GM20431 (cell line): ENCODE measurements at regions not wholly inside any gene's neighbourhood (a gene's known extent, or its start where the extent isn't known, plus 50 kb on each side); places are given as distances from the start of the nearest gene placed in this dataset.
"Not testable (repeated sequence)": the region's sequence is repeated elsewhere in the genome, so short reads cannot be mapped to it uniquely, and the experiment has no call there.

Experiments
- in situ Hi-C: fragments of 300-500 bp; cut with MseI, MboI; formaldehyde crosslinking; loops from one replicate; pipeline ENCODE4 v1.15.0; 2020; ENCODE audit warnings: low sequenced_read_pairs; ENCODE audit not compliant: unreplicated experiment

DNA sequence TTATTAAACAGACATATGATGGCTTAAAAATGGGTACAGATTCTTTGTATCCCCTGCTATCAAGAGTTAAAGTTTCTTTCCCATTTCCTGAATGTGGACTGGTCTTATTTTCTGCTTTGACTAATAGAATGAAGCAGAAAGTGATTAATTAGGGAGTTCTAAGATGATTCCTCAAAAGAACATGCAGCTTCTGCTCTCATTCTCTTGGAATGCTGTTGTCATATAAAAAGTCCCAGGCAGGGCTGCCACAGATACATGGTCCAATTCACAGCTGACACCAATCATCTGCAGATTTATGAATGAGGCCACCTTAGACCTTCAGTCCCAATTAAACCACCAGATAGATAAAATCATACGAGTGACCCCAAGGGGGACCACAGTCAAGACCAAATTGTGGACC lies 844.5 kb upstream of the RAG2 start:
- in situ Hi-C loops, result no loop called here

DNA sequence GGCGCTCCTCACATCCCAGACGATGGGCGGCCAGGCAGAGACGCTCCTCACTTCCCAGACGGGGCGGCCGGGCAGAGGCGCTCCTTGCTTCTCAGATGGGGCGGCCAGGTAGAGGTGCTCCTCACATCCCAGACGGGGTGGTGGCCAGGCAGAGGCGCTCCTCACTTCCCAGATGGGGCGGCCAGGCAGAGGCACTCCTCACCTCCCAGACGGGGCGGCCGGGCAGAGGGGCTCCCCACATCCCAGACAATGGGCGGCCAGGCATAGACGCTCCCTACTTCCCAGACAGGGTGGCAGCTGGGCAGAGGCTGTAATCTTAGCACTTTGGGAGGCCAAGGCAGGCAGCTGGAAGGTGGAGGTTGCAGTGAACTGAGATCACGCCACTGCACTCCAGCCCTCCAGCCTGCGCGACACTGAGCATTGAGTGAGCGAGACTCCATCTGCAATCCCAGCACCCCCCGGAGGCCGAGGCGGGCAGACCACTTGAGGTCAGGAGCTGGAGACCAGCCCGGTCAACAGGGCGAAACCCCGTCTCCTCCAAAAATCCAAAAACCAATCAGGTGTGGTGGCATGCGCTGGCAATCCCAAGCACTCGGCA lies 833.7 kb upstream of the RAG2 start:
- in situ Hi-C loops, result not testable (repeated sequence)

DNA sequence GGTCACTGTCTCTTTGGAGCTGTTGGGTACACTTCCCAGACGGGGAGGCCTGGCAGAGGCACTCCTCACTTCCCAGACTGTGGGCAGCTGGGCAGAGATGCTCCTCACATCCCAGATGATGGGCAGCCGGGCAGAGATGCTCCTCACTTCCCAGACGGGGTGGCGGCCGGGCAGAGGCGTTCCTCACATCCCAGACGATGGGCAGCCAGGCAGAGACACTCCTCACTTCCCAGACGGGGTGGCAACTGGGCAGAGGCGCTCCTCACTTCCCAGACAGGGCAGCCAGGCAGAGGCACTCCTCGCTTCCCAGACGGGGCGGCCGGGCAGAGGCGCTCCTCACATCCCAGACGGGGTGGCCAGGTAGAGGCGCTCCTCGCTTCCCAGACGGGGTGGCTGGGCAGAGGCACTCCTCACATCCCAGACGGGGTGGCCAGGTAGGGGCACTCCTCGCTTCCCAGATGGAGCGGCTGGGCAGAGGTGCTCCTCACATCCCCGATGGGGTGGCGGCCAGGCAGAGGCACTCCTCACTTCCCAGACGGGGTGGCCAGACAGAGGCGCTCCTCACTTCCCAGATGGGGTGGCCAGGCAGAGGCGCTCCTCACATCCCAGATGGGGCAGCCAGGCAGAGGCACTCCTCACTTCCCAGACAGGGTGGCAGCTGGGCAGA lies 833.1 kb upstream of the RAG2 start:
- in situ Hi-C loops, result not testable (repeated sequence)

DNA sequence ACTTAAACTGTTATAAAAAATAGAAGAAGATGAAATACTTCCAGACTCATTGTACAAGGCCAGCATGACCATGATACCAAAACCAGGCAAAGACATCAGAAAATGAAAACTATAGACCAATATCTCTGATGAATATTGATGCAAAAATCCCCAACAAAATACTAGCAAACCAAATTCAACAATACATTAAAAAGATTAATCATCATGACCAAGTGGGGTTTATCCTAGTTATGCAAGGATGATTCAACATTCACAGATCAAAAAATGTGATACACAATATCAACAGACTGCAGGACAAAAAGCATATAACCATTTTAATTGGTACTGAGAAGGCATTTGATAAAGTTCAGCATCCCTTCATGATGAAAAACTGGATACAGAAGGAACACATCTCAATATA lies 824.5 kb upstream of the RAG2 start:
- in situ Hi-C loops, result no loop called here

DNA sequence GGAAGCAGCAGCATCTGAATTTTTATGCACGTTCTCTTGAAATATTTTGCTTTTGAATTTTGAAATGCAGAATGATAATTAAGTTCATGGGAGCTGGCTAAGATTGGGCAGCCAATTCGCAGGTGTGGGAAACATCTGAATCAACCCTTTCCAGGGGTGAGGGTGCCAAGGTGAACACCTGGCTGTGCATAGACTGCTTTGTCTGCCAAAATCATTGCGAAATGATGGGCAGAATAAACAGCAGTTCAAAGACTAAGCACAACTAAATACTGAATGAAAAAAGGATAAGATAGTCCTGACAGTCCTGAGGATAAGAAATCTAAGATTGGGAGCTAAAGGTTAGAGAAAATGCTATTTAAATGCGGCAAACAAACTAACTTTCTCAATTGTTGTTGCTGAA lies 813.3 kb upstream of the RAG2 start:
- in situ Hi-C loops, result no loop called here

DNA sequence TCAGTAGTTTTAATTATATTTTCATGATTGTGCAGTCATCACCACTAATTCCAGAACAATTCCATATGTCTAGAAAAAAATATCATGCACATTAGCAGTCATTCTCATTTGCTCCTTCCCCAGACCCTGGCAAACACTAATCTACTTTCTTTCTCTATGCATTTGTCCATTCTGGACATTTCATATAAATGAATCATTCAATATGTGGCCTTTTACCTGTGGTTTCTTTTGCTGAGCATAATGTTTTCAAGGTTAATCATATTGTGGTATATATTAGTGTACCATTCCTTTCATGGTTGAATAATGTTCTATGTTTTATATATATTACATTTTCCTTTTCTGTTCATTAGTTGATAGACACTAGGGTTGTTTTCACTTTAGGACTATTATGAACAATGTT lies 811.1 kb upstream of the RAG2 start:
- in situ Hi-C loops, result no loop called here

DNA sequence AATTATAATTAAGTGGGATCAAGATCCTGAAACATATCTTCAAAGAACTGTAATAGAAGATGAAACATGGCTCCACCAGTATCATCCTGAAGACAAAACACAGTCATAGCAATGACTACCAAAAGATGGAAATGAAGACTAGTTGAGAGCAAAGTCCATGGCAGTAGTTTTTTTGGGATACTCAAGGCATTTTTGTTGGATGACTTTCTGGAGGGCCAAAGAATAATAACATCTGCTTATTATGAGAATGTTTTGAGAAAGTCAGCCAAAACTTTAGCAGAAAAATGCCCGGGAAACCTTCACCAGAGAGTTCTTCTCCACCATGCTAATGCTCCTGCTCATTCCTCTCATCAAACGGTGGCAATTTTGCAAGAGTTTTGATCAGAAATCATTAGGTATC lies 809.4 kb upstream of the RAG2 start:
- in situ Hi-C loops, result no loop called here

DNA sequence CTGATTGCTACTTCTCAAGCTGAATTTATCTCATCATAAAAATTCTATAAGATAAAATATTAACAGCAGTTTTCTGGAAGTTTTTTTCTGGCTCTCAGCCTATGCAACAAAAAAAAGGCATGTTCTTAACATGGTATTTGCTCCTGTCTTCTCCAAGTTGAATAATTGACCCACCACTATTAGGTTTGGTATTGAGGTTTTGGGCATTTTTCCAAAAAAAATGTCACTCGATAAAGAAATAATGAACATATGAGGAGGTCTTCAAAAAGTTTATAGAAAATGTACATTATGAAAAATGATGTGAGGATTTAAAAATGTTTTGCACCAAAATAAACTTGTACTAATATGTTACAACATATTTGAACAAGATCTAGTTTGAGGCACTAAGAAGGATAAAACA lies 808.6 kb upstream of the RAG2 start:
- in situ Hi-C loops, result no loop called here

DNA sequence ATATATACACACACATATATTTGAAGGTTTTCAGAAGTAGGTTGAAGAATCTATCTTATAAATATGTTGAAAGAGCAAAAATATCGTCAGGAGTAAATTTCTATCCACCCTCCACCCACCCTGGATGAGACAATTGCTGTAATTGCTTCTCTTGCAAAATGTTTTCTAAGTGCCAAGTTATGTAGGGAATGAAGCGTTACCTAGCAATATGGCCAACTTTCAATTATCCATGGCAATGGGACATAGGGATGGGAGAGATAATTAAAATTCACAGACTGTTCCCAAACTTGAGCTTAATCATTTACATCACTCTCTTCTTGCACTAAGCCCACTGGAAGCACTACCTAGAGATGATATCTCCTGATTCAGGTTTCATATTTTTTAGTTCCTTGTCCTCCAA lies 806.2 kb upstream of the RAG2 start:
- in situ Hi-C loops, result no loop called here

DNA sequence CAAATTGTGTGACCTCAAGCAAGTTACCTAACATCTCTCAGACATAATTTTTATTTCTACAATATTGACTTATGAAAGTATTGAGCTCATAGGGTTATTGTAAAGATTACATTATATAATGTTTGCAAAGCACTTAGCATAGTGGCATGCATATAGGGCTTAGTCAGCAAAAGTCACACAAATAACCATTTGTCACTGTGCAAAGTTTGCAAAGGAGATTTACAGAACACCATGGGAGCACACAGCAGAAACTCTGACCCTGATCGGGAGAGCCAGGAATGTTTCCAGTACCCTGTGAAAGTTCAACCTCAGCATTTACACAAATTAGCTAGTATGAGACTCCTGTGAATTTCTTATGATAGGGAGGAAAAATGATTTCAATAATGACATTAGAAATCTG lies 804.6 kb upstream of the RAG2 start:
- in situ Hi-C loops, result no loop called here

DNA sequence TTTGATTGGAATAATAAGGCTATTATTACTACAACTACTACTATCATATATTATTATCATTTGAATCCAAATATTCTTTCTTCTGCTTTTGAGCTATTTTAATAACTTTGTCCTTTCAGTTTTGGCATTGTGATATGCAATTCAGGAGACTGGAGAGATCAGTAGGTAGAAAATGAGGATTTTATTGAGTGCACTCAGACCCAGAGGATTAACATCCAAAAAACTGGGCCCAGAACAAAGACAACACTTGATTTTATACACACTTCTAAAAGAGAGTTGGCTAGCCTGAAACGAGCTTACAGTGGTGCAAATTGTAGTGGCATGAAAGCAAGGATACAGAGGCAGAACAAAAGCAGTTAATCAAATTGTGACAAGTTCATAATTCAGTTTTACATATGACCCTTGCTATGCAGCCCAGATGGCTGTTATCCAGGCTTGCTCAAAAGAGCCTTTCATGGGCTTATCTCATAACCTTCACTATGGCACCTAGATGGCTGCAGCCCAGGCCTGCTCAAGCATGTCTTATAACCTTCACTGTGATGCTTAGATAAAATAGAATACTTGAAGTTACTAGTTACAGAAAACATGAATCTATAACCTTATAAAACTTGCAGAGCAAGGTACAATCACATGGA lies 796.3 kb upstream of the RAG2 start:
- in situ Hi-C loops, result no loop called here

DNA sequence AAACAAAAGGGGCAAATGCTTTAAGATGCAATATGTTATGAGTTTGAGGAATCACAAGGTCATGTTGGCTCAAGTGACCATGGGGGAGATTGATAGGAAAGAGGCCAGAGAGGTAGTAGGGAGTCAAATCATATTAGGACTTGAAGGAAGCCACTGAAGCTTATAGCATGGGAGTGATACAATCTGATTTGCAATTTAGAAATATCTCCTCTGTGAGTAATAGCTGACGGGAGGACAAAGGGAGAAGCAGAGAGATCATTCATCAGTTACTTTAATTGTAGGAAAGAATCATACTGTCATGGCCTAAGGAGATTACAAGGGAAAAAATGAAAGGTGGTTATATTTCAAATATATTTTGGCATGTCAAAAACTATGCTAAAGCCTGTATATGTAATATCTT lies 793.6 kb upstream of the RAG2 start:
- in situ Hi-C loops, result no loop called here

DNA sequence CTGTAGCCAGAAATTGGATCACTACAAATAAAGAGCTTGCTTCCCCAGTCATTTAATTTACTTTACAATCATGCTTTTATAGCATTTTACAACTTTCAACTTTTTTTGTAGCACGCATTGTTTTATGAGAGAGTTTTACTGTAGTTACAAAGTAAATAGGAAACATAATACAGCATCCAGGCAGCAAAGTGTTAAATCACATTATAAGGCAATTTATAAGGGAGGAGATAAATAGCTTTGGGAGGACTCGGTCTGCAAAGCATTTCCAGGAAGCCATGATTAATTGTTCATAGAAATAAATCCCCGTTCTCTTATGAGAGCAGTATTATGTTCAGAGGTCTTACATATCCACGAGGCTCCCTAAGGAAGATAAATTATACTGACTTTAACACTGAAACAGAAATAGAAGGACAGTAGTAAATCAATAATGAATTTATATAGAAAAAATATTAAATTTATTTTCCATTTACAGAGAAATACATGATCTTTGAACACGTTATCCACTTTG lies 792.6 kb upstream of the RAG2 start:
- in situ Hi-C loops, result no loop called here

DNA sequence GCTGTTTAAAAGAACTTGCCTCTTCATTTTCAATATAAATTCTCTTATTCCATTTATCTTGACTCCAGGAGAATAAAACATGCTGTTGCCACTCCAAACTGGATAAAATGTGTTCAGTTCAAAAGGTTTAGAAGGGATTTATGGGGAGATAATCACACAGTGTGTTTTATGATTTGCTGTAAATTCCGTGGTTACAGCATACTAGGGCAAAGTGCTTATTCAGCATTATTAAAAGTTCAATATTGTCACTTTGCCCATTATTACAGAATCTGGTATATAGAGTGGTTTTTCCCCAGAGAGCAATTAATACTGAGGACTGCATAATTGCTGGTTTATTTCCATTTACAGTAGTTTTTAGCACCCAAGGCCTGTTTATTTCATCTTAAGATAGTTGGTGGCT lies 780.9 kb upstream of the RAG2 start:
- in situ Hi-C loops, result no loop called here

DNA sequence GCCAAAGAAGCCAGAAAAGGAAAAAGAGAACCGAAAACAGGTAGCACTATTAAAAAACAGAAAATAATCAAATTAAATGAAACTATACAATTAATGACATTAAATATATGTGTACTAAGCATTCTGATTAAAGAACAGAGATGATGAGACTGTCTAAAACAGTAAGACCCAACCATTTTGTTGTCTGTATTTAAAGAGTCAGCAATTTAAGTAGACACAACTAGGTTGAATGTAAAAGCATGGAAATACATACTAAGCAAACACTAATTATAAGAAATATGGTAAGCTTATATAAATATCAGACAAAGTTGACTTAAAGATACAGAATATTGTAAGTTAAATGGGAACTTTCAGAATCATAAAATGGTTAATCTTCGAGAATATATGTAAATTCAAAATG lies 774.6 kb upstream of the RAG2 start:
- in situ Hi-C loops, result no loop called here

DNA sequence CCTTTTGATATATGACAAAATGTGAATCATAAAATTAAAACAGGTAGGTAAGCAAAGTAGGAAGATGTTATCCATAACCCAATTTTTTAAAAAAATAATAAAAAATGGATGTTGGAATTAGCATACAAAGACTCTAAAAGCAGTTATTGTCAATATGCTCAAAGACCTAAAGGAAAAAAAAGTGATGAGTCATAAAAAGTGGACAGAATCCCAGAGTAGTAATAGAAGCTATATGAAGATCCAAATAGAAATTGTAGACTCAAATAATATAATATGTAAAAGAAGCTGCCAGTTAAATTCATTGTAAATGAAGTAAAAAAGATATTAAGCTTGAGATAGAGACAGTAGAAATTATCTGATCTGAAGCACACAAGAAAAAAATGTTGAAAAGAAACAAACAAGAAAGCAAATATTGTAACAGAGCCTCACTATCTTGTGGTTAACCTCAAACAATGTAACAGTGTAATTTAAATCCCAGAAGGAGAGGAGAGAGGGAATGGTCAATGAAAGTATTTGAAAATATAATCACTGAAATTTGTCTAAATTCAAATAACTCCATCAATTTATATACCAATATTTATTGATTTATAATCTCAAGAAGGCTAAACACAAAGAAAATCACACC lies 773.4 kb upstream of the RAG2 start:
- in situ Hi-C loops, result no loop called here

DNA sequence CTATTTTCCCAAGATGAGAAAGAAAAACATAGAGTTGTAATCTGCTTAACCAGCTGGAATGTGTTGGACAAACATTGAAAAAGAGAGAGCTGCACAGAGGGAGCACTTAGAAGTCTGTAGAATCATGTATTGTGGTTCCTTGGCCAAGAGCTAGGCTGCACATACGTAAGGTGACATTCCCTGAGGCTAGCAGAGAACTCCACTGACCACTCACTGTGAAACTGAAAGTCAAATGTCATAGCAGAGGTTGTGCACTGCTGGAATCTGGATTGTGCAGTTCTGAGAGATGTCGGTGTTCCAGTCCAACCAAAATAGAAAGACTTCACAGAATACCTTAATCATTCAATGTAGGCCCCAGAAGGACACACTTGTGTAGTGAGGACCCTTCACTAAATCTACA lies 772.8 kb upstream of the RAG2 start:
- in situ Hi-C loops, result no loop called here

DNA sequence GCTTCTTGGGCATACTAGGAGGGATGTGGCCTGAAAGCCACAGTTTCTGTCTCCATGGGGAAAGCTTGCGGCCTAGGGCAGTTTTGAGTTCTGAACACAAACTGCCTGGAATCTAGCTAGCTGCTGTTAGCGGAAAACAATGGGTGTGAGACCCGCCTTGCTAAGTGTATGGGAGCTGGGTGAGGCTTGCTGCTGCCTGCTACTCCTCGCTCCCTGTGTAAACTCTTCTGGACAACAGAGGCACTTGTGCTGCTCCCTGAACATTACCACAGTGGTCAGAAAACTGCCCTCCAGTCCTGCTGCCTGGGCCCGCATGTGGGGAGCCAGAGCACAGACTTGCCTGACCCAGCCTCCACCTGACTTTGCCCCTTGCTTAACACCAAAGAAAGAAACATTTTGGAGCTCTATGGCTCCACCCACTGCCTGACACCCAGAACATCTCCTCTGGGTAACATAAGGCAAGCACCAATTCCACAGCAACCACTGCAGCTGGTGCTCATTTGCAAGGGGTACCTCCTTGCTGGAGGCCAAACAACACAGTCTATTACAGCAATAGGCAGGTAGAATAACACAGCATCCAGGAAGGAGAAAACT lies 766.3 kb upstream of the RAG2 start:
- in situ Hi-C loops, result no loop called here

DNA sequence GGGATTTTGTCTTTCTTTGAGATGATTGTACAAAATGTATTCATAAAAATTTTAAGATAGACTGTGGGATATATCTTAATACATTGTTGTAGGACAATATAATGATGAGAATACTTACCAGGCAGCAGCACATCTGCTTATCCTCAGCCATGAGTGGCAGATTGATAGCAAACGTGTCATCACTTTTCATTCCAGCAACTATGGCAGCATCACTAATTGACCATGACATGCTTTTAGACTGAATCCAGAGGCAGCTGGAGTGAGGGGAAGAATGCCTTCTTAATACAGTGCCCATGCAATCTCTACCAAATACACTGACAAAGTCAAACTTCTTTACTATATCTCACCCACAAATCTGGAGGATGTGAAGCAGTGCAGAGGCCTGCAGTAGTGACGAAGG lies 755.2 kb upstream of the RAG2 start:
- in situ Hi-C loops, result no loop called here

DNA sequence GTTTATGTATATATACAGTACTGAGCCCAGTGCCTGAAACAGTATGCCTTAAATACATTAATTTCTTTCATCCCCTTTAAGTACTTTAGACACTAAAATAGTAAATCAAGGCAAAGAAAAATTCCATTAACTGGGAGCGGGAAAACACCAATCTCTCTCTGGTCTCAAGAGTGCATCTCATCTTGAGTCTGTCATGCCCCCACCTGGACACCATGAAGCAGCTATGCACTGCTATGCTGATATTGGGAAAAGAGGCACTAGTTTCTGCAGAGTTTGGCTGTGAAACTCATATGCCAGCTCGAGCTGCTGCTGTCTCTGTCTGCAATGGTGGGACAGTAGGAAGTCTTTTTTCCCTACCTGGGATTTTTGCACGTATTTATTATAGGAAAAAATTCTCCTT lies 754.4 kb upstream of the RAG2 start:
- in situ Hi-C loops, result no loop called here

DNA sequence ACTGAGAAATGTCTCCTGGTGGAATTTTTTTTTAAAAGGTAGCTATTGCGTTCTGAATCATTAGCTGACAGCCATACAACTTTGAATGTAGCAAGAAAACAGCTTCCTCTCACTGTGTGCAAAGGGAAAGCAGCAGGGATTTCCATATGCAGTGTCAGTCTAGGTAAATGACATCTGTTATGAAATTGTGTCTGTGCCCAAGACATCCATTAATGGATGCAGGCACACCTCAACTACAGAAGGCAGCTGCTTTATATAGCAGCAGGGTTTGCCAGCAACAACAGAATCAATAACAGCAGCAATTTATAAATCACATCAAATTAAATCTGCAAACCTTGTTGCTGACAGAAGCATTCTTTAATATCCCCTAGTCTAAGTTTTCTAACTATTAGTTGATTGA lies 745.3 kb upstream of the RAG2 start:
- in situ Hi-C loops, result no loop called here
